HTR-8/SVneo (cell line): ENCODE measurements at regions not wholly inside any gene's neighbourhood (a gene's known extent, or its start where the extent isn't known, plus 50 kb on each side); places are given as distances from the start of the nearest gene placed in this dataset.

Experiments used
- DNase-seq: peaks from one replicate; pipeline ENCODE4 v3.0.0; 2011; ENCODE audit warnings: low spot score, mixed read lengths; ENCODE audit not compliant: insufficient read length
- FAIRE-seq: peaks from 2 replicates; lab custom pipeline; 2011; peaks lifted over from hg19 to GRCh38; lab: Jason Lieb, UNC

GRCh38 chr6:154561750-154562149, 51.3 kb upstream of the CNKSR3 start:
- DNase-seq (no peak), FAIRE-seq (no peak)

GRCh38 chr6:154565331-154565730, 54.8 kb upstream of the CNKSR3 start:
- DNase-seq, result no peak
- FAIRE-seq, result no peak

- DNase-seq (no peak), FAIRE-seq (no peak)
Observed at GRCh38 chr6:154566866-154567265, 56.4 kb upstream of the CNKSR3 start.

GRCh38 chr6:154567695-154568220, 57.3 kb upstream of the CNKSR3 start:
- DNase-seq (no peak), FAIRE-seq (no peak)

GRCh38 chr6:154569156-154569862, 58.8 kb upstream of the CNKSR3 start:
- FAIRE-seq (no peak), DNase-seq (no peak)

- DNase-seq (no peak), FAIRE-seq (no peak)
Observed at GRCh38 chr6:154570505-154570904, 60.0 kb upstream of the CNKSR3 start.

- no peak for DNase-seq
- no peak for FAIRE-seq
Observed at GRCh38 chr6:154572556-154572955, 62.1 kb upstream of the CNKSR3 start.

GRCh38 chr6:154578004-154578559, 67.6 kb upstream of the CNKSR3 start:
- no peak for FAIRE-seq
- no peak for DNase-seq

GRCh38 chr6:154579046-154579445, 68.6 kb upstream of the CNKSR3 start:
- no peak for FAIRE-seq

GRCh38 chr6:154579485-154579884, 69.0 kb upstream of the CNKSR3 start:
- FAIRE-seq (no peak), DNase-seq (no peak)

More at GRCh38 chr6:154579046-154579445, 68.6 kb upstream of the CNKSR3 start:
- DNase-seq, result no peak

GRCh38 chr6:154580397-154581135, 70.1 kb upstream of the CNKSR3 start:
- no peak for FAIRE-seq
- no peak for DNase-seq

- no peak for FAIRE-seq
Observed at GRCh38 chr6:154582696-154583095, 72.2 kb upstream of the CNKSR3 start.

GRCh38 chr6:154583546-154584188, 73.2 kb upstream of the CNKSR3 start:
- FAIRE-seq (no peak), DNase-seq (no peak)

More at GRCh38 chr6:154582696-154583095, 72.2 kb upstream of the CNKSR3 start:
- no peak for DNase-seq

- DNase-seq (no peak), FAIRE-seq (no peak)
Observed at GRCh38 chr6:154590756-154591155, 80.3 kb upstream of the CNKSR3 start.

- no peak for FAIRE-seq
Observed at GRCh38 chr6:154591234-154591633, 80.7 kb upstream of the CNKSR3 start.

GRCh38 chr6:154592199-154592860, 81.8 kb upstream of the CNKSR3 start:
- no peak for DNase-seq
- no peak for FAIRE-seq

More at GRCh38 chr6:154591234-154591633, 80.7 kb upstream of the CNKSR3 start:
- DNase-seq, result no peak

- no peak for FAIRE-seq
Observed at GRCh38 chr6:154593122-154593521, 82.6 kb upstream of the CNKSR3 start.

GRCh38 chr6:154594496-154595198, 84.2 kb upstream of the CNKSR3 start:
- DNase-seq (no peak), FAIRE-seq (no peak)

More at GRCh38 chr6:154593122-154593521, 82.6 kb upstream of the CNKSR3 start:
- no peak for DNase-seq

- FAIRE-seq, result no peak
- DNase-seq, result no peak
Observed at GRCh38 chr6:154595538-154595937, 85.1 kb upstream of the CNKSR3 start.
